Esophagus muscularis mucosa (tissue), 4 donors: ENCODE measurements at regions not wholly inside any gene's neighbourhood (a gene's known extent, or its start where the extent isn't known, plus 50 kb on each side); places are given as distances from the start of the nearest gene placed in this dataset.

Experiments
- EP300 ChIP-seq: sonication (generic); formaldehyde crosslinking; IDR thresholded peaks from one replicate; pipeline ENCODE4 v1.6.1; 2017; ENCODE audit warnings: antibody characterized with exemption
- POLR2AphosphoS5 ChIP-seq, 2 donors: sonication (generic); formaldehyde crosslinking; IDR thresholded peaks; one replicate each; pipeline ENCODE4 v1.6.1; 2017; ENCODE audit warnings: antibody characterized with exemption in 2 of 2
- TF ChIP-seq, protein P1 (sequence below), 3 experiments: fragments of 200-600 bp in 2 of 3; fragments of 450-650 bp in 1 of 3; sonication (generic) in 2 of 3; IDR thresholded peaks; one replicate each; pipeline ENCODE4 v1.5.1; 2017 to 2019; ENCODE audit warnings: antibody characterized with exemption in 3 of 3, mild to moderate bottlenecking in 2 of 3, moderate library complexity in 1 of 3

- TF ChIP-seq, protein P1, sequence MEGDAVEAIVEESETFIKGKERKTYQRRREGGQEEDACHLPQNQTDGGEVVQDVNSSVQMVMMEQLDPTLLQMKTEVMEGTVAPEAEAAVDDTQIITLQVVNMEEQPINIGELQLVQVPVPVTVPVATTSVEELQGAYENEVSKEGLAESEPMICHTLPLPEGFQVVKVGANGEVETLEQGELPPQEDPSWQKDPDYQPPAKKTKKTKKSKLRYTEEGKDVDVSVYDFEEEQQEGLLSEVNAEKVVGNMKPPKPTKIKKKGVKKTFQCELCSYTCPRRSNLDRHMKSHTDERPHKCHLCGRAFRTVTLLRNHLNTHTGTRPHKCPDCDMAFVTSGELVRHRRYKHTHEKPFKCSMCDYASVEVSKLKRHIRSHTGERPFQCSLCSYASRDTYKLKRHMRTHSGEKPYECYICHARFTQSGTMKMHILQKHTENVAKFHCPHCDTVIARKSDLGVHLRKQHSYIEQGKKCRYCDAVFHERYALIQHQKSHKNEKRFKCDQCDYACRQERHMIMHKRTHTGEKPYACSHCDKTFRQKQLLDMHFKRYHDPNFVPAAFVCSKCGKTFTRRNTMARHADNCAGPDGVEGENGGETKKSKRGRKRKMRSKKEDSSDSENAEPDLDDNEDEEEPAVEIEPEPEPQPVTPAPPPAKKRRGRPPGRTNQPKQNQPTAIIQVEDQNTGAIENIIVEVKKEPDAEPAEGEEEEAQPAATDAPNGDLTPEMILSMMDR (IDR thresholded peaks at IDR 0.05), result no peak
- TF ChIP-seq POLR2AphosphoS5 (IDR thresholded peaks at IDR 0.05) (no peak), EP300 (no peak)
Measured at GRCh38 chr7:156234666-156235494, 405.7 kb upstream of the RNF32 start.
